Aorta (tissue), 5 donors: ENCODE measurements at regions not wholly inside any gene's neighbourhood (a gene's known extent, or its start where the extent isn't known, plus 50 kb on each side); places are given as distances from the start of the nearest gene placed in this dataset.
A peak's percentile ranks its signal among the peaks of the same experiment; 100 is the strongest.

ENCODE experiments used
- ATAC-seq: fragments of 200-7000 bp; cut with Tn5 transposase; one replicate; pipeline ENCODE4 v1.9.1; 2022; ENCODE audit warnings: moderate library complexity; ENCODE audit not compliant: low FRiP score
- DNase-seq, 2 donors: peaks; one replicate each; pipeline ENCODE4 v3.0.0-alpha.2; 2020
- H3K27ac ChIP-seq, 2 donors: one replicate each; pipeline ENCODE4 v1.5.1; 2013; ENCODE audit warnings: low read length in 2 of 2, mild to moderate bottlenecking in 2 of 2, moderate library complexity in 2 of 2, control low read depth in 1 of 2, inconsistent platforms in 1 of 2, low read depth in 1 of 2
- H3K27me3 ChIP-seq, 2 donors: one replicate each; pipeline ENCODE4 v1.6.1; 2013; ENCODE audit warnings: control low read depth in 1 of 2, low read length in 1 of 2, mild to moderate bottlenecking in 1 of 2, moderate library complexity in 1 of 2; ENCODE audit not compliant: insufficient read depth in 2 of 2, control insufficient read depth in 1 of 2
- H3K36me3 ChIP-seq, 2 donors: one replicate each; pipeline ENCODE4 v1.6.1; 2013; ENCODE audit warnings: control low read depth in 1 of 2, low read length in 1 of 2, mild to moderate bottlenecking in 1 of 2; ENCODE audit not compliant: insufficient read depth in 2 of 2, control insufficient read depth in 1 of 2
- H3K4me1 ChIP-seq, 2 donors: one replicate each; pipeline ENCODE4 v1.6.1; 2013; ENCODE audit warnings: low read length in 2 of 2, control low read depth in 1 of 2, mild to moderate bottlenecking in 1 of 2, moderate library complexity in 1 of 2; ENCODE audit not compliant: insufficient read depth in 2 of 2, control insufficient read depth in 1 of 2
- H3K4me3 ChIP-seq, 2 donors: one replicate each; pipeline ENCODE4 v1.5.1; 2013; ENCODE audit warnings: low read length in 2 of 2, control low read depth in 1 of 2, mild to moderate bottlenecking in 1 of 2
- H3K9me3 ChIP-seq: one replicate; pipeline ENCODE4 v1.6.1; 2013; ENCODE audit warnings: mild to moderate bottlenecking, low read length; ENCODE audit not compliant: control insufficient read depth
- WGBS, 2 donors: extraction: QIAGEN DNeasy Blood & Tissue Kit; methylation state at CpG; one replicate each; pipeline ENCODE4 v1.1.7; 2013; 5-methylcytosine and 5-hydroxymethylcytosine counted together
- intact Hi-C, 2 donors: fragments of 100-400 bp; cut with DNase I; formaldehyde crosslinking; loops; one replicate each; pipeline versions ENCODE4 v1.14.2 to v1.15.0; 2022
- donor health status: healthy with polysubstance abuse.
- donor health status: Bipolar disorder and iron deficiency.
- donor health status: DM: no; HTN: no; CAD: no.
- donor health status: DM: no; HTN: no; CAD: no.
- donor health status: DM: yes; HTN: yes; CAD: no.

DNA sequence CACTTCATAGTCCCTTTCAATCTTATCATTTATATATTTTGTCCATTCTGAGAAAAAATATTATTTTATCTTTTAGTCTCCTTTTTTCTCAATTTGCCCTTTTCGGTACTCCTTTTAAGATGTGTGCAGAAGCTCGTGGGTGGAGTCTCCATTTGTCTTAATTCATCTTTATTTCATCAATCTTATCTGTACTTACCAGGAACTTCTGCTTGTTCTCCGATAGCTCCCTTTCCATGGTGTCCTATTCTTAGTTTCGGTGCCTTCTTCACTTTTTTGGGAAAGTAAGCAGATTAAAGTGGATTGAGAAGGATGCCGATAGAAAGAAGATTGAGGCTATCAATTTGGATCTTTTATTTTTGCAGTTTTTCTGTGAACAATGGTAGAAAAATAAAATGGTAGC, 183.4 kb upstream of the PLEKHA5 start:
- intact Hi-C loops = no loop called here
- H3K36me3 ChIP-seq = no peaks in the 10 kb centered on the region
- DNase-seq = no peak
- no peaks in the 10 kb centered on the region for H3K9me3 ChIP-seq
- no peaks in the 10 kb centered on the region for H3K27me3 ChIP-seq
- no peak overlapping the region for H3K27ac ChIP-seq
- H3K4me1 ChIP-seq = no peaks in the 10 kb centered on the region
- WGBS, 2 donors = 86 to 87% methylated on average over 5 of the region's 5 CpGs
- no peak for ATAC-seq
- H3K4me3 ChIP-seq = no peak overlapping the region

DNA sequence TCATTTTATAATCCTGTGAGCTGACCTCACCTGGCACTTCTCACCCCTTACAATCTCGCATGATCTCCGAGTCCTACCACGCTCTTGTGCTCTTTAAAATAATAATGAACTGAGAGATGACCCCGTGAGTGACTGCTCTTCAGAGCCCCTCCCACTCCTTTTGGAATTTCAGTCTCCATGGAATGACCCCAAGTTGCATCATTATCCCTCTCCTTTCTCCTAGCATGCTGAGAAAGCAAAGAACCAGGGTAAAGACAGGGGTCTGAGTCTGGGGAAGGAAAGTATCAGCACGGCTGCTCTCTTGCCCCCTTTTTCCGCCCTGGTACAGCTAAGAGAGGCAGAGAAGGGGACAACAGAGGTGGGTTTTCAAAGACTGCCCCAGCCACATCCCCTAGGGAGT, 178.3 kb upstream of the PLEKHA5 start:
- Histone ChIP-seq H3K36me3 (no peaks in the 10 kb centered on the region), H3K4me3 (no peak overlapping the region), H3K27me3 (no peaks in the 10 kb centered on the region), H3K4me1 (no peaks in the 10 kb centered on the region), H3K9me3 (no peaks in the 10 kb centered on the region), H3K27ac (no peak overlapping the region)
- 64 to 73% methylated on average over 6 of the region's 6 CpGs for WGBS, 2 donors
- DNase-seq (no peak), ATAC-seq (no peak)
- intact Hi-C loops = no loop called here

DNA sequence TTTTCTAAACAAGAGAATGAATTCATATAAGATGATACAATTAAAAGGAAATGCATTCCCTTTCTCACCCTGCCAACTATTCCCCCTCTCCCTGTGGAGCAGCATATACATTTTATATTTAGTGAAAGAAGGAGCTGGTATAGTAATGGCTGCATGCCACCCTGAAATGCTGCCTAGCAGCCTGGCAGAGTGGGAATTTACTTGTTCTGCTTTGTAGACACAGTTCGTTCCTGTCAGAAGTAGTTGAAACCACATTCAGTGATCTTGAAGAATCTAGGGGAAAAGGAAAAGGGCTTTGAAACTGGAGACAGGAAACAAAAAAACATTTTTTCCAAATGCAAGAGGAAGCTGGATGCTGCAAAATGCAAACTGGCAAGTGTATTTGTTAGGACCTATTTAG, 176.0 kb upstream of the PLEKHA5 start:
- intact Hi-C loops = no loop called here
- Histone ChIP-seq H3K27ac (no peak overlapping the region), H3K36me3 (no peaks in the 10 kb centered on the region), H3K4me1 (no peaks in the 10 kb centered on the region), H3K4me3 (no peak overlapping the region), H3K9me3 (no peaks in the 10 kb centered on the region), H3K27me3 (no peaks in the 10 kb centered on the region)
- DNase-seq (no peak), ATAC-seq (no peak)
- WGBS, 2 donors = 13 to 22% methylated on average over 1 of the region's 1 CpG

DNA sequence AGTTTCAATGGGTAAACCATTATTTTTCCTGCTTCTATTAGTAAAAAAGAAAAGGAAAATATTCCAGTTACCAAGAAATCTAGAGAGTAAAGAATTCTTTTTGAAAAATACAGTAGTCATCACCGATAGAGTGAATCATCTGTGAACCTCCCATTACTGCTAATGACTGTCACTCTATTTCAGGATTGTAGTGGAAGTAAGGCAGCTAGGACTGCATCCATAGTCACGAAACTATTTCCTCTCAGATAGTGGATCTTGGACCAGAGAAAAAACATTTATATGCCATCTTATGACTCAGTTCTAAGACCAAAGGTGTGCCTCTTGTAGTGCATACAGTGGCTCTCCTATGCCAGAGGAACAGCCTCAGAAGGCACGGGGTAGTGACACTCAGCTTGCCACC, 173.9 kb upstream of the PLEKHA5 start:
- intact Hi-C loops = no loop called here
- Histone ChIP-seq H3K36me3 (no peaks in the 10 kb centered on the region), H3K4me3 (no peak overlapping the region), H3K9me3 (no peaks in the 10 kb centered on the region), H3K4me1 (no peaks in the 10 kb centered on the region), H3K27ac (no peak overlapping the region), H3K27me3 (no peaks in the 10 kb centered on the region)
- ATAC-seq (peak; percentile 7), DNase-seq (no peak)
- 36 to 41% methylated on average over 3 of the region's 3 CpGs for whole genome bisulfite sequencing, 2 donors

DNA sequence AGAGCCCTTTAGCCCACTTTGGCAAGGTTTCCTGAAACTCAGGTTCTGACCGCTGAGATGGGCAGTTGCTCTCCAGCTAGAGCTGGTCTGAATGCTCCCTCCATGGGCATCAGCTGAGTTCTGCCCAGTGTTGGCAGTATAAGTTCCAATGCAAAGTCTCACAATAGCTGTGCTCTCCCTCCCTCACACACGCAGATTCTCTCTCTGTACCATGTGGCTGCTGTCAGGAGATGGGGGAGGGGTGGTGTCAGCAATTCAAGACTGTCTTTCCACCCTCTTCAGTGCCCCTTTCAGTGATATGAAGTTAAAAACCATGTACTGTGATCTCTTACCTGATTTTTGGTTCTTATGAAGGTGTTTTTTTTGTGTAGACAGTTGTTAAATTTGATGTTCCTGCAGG, 164.3 kb upstream of the PLEKHA5 start:
- 81 to 83% methylated on average over 2 of the region's 2 CpGs for WGBS, 2 donors
- no peaks in the 10 kb centered on the region for H3K27me3 ChIP-seq
- H3K36me3 ChIP-seq = no peaks in the 10 kb centered on the region
- intact Hi-C loops = no loop called here
- ATAC-seq (no peak), DNase-seq (no peak)
- H3K4me3 ChIP-seq = no peak overlapping the region
- H3K9me3 ChIP-seq = no peaks in the 10 kb centered on the region
- H3K27ac ChIP-seq = no peak overlapping the region
- H3K4me1 ChIP-seq = no peaks in the 10 kb centered on the region

DNA sequence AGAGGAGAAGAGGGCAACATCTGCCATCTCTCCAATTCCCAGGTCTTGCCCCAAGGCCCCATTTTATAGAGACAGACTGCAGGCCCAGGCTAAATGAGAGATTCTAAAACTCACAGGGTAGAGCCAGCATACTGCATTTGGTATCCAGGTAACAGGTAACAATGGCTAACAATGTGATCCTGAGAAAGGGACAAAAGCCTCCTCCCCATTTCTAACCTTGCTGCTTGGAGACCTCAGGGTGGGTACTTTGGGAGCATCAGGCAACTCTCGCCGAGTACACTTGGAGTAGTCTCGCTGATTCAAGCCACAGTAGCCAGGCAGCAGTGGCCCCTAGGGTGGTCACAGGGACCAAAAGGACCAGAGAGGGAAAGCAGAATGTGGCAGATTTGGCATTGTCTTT, 162.6 kb upstream of the PLEKHA5 start:
- intact Hi-C loops = no loop called here
- WGBS, 2 donors = 96% methylated on average over 3 of the region's 3 CpGs
- no peaks in the 10 kb centered on the region for H3K9me3 ChIP-seq

DNA sequence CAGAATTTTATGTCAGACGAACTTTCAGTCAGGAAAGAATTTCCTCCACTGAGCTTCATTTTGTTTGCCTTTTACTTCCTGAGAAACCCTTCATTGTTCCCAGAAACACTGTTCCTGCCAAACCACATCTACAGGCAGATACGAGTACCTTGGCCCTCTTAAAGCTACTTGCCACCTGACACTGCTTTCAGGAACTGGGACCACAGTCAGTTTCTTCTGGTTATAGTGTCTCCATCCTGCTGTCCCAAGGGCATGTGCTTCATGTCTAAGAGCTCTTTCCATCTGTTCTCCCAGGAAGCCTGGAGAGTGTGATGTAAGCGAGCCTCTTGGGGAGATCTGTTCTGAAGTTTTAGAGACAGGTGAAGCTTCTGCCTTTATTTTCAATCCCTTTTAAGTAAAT, 161.7 kb upstream of the PLEKHA5 start:
- ATAC-seq (no peak), DNase-seq (no peak)
- intact Hi-C loops = no loop called here
- Histone ChIP-seq H3K36me3 (no peaks in the 10 kb centered on the region), H3K4me1 (no peaks in the 10 kb centered on the region), H3K27ac (no peak overlapping the region), H3K27me3 (no peaks in the 10 kb centered on the region), H3K9me3 (no peaks in the 10 kb centered on the region), H3K4me3 (no peak overlapping the region)
- 62 to 65% methylated on average over 3 of the region's 3 CpGs for WGBS, 2 donors

More for the DNA sequence above, 162.6 kb upstream of the PLEKHA5 start:
- DNase-seq = no peak
- Histone ChIP-seq H3K27ac (no peak overlapping the region), H3K27me3 (no peaks in the 10 kb centered on the region), H3K4me3 (no peak overlapping the region), H3K4me1 (no peaks in the 10 kb centered on the region), H3K36me3 (no peaks in the 10 kb centered on the region)
- ATAC-seq = no peak

DNA sequence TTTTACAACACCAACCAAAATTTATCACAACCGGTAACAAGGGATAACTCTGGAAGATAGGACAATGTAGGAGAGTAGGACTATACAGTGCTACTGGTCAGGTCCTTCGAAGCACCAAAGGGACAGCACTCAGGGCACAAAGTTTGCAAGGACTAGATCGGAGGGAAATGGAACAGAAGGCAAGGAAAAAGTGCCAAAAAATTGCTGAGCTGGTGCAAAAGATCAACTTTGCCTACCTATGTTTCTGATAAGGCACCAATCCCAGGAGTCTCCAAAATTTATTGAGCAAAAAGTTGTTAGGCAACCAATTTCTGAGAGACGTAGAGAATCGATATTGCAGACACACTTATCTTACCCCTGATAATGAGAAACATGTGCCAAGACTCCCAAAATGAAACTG, 160.0 kb upstream of the PLEKHA5 start:
- no peaks in the 10 kb centered on the region for H3K27me3 ChIP-seq
- no peaks in the 10 kb centered on the region for H3K36me3 ChIP-seq
- no peak for ATAC-seq
- no peak for DNase-seq
- intact Hi-C loops = no loop called here
- WGBS, 2 donors = 69 to 71% methylated on average over 5 of the region's 5 CpGs
- H3K9me3 ChIP-seq = no peaks in the 10 kb centered on the region
- no peak overlapping the region for H3K4me3 ChIP-seq
- H3K27ac ChIP-seq = no peak overlapping the region
- H3K4me1 ChIP-seq = no peaks in the 10 kb centered on the region

DNA sequence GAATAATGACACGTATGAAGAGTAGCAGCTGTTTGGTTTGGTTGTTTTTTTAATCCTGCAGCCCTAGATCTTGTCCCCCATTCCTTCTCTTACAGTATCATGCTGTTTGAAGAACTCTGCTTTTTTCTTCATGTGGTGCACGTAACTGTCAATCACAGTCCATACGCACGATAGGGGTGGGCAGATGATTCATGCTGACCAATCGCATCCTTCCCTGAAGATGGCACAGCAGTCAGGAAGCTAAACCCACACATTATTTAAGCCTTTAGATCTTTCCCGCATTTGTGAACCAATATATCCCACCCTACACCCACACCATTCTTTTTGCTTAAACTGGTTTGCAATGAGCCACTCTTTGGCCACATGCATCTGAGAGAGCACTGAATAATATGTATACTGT, 158.9 kb upstream of the PLEKHA5 start:
- Histone ChIP-seq H3K36me3 (no peaks in the 10 kb centered on the region), H3K27me3 (no peaks in the 10 kb centered on the region), H3K4me3 (no peak overlapping the region), H3K27ac (no peak overlapping the region), H3K9me3 (no peaks in the 10 kb centered on the region), H3K4me1 (no peaks in the 10 kb centered on the region)
- intact Hi-C loops = no loop called here
- ATAC-seq (no peak), DNase-seq (no peak)
- WGBS, 2 donors = 91 to 94% methylated on average over 6 of the region's 6 CpGs
